Activated T-cell treated with anti-CD3 and anti-CD28 coated beads, Interleukin-2, amount 50 U/mL, for 72 hours (primary cell): ENCODE measurements at regions not wholly inside any gene's neighbourhood (a gene's known extent, or its start where the extent isn't known, plus 50 kb on each side); places are given as distances from the start of the nearest gene placed in this dataset.
"Not testable (repeated sequence)": the region's sequence is repeated elsewhere in the genome, so short reads cannot be mapped to it uniquely, and the experiment has no call there.

Source experiments
- ATAC-seq, 2 donors: fragments of 150-1000 bp; cut with Tn5 transposase; replicated peaks in 1 of 2; 2 replicates each; pipeline ENCODE4 v1.10.0; 2021; ENCODE audit warnings: moderate library complexity in 2 of 2, mild to moderate bottlenecking in 1 of 2
- DNase-seq, 2 donors: peaks; one replicate each; pipeline ENCODE4 v3.0.0; 2021 to 2022; ENCODE audit warnings: mixed read lengths in 1 of 2
- H3K27ac Mint-ChIP-seq: one replicate; pipeline ENCODE4 v1.8.0; 2022; ENCODE audit warnings: mild to moderate bottlenecking, moderate library complexity, mixed read lengths
- H3K27me3 Mint-ChIP-seq: one replicate; pipeline ENCODE4 v1.8.0; 2022; ENCODE audit warnings: low read depth, mixed read lengths
- H3K36me3 Mint-ChIP-seq, 2 donors: one replicate each; pipeline ENCODE4 v1.8.0; 2022; ENCODE audit warnings: mixed read lengths in 2 of 2, mild to moderate bottlenecking in 1 of 2; ENCODE audit not compliant: insufficient read depth in 2 of 2
- H3K4me1 Mint-ChIP-seq: one replicate; pipeline ENCODE4 v1.8.0; 2022; ENCODE audit warnings: low read depth, mixed read lengths
- H3K4me3 Mint-ChIP-seq, 2 donors: one replicate each; pipeline ENCODE4 v1.8.0; 2022; ENCODE audit warnings: mild to moderate bottlenecking in 2 of 2, mixed read lengths in 2 of 2, moderate library complexity in 2 of 2
- H3K9me3 Mint-ChIP-seq, 2 donors: one replicate each; pipeline ENCODE4 v1.8.0; 2022; ENCODE audit warnings: mixed read lengths in 2 of 2

- no peak overlapping the region for H3K27ac Mint-ChIP-seq
- H3K36me3 Mint-ChIP-seq, result peaks cover 0 to 2% of the 10 kb centered on the region in 2 donors
- peaks cover 24% of the 10 kb centered on the region for H3K4me1 Mint-ChIP-seq
- H3K27me3 Mint-ChIP-seq, result no peaks in the 10 kb centered on the region
- ATAC-seq (no peak), DNase-seq (no peak)
- no peak overlapping the region for H3K4me3 Mint-ChIP-seq
- H3K9me3 Mint-ChIP-seq, result peaks cover 0 to 2% of the 10 kb centered on the region in 2 donors
Measured at GRCh38 chr5:56674441-56674840, 140.9 kb upstream of the MAP3K1 start.

DNA sequence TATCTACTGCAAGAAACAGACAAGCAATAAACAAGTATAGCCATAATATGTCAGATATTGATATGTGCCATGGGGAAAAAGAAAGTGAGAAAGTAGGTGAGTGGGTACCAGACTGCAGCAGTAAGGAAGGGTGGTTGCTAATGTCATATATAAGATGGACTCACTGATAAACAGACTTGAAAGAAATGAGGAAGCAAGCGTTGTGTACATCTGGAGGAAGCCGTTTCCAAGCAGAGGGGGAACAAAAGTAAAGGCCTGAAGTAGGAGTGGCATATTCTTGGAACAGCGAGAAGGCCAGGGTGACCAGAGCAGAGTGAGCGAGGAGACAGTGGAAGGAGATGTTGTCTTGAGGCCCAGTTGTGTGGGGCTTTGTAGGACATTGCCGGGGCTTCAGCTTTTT is 142.2 kb upstream of the MAP3K1 start:
- ATAC-seq, result no peak
- H3K27me3 Mint-ChIP-seq, result no peaks in the 10 kb centered on the region
- no peak overlapping the region for H3K27ac Mint-ChIP-seq
- H3K4me3 Mint-ChIP-seq, result no peak overlapping the region
- H3K4me1 Mint-ChIP-seq, result peaks cover 27% of the 10 kb centered on the region
- no peak for DNase-seq
- H3K36me3 Mint-ChIP-seq, result peaks cover 0 to 2% of the 10 kb centered on the region in 2 donors
- peaks cover 0 to 2% of the 10 kb centered on the region in 2 donors for H3K9me3 Mint-ChIP-seq

DNA sequence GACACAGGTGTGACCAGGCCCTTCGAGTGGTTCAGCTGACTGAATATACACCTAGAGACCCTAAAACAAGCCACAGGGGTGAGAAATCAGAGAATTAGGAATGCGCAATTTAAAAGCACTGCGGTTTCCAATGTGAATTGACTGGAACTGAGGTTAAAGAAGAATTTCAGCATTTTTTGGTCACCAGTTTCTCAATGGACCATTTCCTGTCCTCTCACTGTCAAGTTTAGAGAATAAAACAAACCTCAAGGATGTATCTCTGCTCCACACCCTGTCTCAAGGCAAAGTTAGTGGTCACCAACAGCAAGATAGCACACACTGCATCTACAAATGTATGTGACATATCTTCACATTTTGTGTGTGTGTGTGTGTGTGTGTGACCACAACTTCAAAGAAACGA is 143.8 kb upstream of the MAP3K1 start:
- H3K36me3 Mint-ChIP-seq, result peaks cover 0 to 2% of the 10 kb centered on the region in 2 donors
- peaks cover 6% of the 10 kb centered on the region for H3K27me3 Mint-ChIP-seq
- ATAC-seq (no peak), DNase-seq (no peak)
- no peak overlapping the region for H3K27ac Mint-ChIP-seq
- peaks cover 0 to 2% of the 10 kb centered on the region in 2 donors for H3K9me3 Mint-ChIP-seq
- peaks cover 33% of the 10 kb centered on the region for H3K4me1 Mint-ChIP-seq
- no peak overlapping the region for H3K4me3 Mint-ChIP-seq

- Mint-ChIP-seq H3K27ac (peak overlapping the region; percentile 41), H3K4me1 (peaks cover 40% of the 10 kb centered on the region), H3K36me3 (peaks cover 0 to 2% of the 10 kb centered on the region in 2 donors), H3K9me3 (peaks cover 0 to 2% of the 10 kb centered on the region in 2 donors), H3K27me3 (peaks cover 6% of the 10 kb centered on the region), H3K4me3 (no peak overlapping the region)
- no peak for DNase-seq
- ATAC-seq, result no peak
Measured at GRCh38 chr5:56670916-56671315, 144.4 kb upstream of the MAP3K1 start.

DNA sequence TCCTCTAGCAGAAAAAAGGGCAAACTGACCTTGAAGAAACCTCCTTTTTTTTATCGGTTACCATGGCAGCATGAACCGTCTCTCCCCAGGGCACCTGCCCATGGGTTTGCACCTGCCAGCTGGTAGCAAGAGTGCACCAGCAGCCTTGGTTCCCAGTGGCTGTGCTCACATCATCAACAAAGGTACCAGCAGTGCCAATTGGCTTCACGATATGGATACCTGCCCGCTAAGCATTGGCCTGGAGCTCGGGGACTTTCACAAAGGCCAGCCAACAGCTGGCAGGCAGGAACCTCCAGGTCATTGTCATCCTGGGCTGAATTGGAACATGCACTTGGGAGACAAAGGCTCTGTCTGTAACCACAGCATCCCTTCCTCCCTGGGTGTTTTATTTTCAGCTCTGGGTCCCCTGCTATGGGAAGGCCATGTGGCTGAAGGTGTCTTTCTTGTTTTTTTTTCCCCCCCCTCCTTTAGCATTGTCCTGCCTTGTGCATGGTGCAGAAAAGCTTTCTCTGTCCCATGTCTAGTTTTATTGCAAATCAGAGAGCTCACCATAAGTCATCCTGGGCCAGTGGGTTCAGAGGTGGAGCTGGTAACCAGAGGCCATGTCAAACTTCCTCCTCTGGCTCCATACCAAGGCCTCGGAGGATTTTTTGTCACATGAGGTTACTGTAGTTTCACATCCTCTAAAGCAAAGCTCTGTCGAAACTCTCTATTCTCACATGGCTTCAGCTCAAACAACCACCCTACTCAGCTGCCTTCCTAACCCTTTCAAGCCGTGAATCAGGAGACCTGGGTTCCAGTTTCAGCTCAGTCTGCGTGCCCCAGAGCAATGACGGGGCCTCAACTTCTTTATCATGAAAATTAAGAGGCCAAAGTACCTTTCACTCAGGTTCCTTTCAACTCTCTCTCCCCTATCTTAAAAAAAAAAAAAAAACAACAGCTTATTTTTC is 145.5 kb upstream of the MAP3K1 start:
- H3K4me1 Mint-ChIP-seq, result peaks cover 45% of the 10 kb centered on the region
- peak overlapping the region; percentile 49 to 55 for H3K4me3 Mint-ChIP-seq
- peaks cover 6% of the 10 kb centered on the region for H3K27me3 Mint-ChIP-seq
- DNase-seq, result peak; percentile 50 to 66
- peaks cover 4 to 5% of the 10 kb centered on the region in 2 donors for H3K9me3 Mint-ChIP-seq
- ATAC-seq, result peak; percentile 95 to 96
- H3K36me3 Mint-ChIP-seq, result peaks cover 0 to 4% of the 10 kb centered on the region in 2 donors
- H3K27ac Mint-ChIP-seq, result peak overlapping the region; percentile 41

GRCh38 chr5:56668996-56669395 is 146.4 kb upstream of the MAP3K1 start:
- Mint-ChIP-seq H3K4me1 (peaks cover 45% of the 10 kb centered on the region), H3K36me3 (peaks cover 0 to 2% of the 10 kb centered on the region in 2 donors), H3K27me3 (peaks cover 6% of the 10 kb centered on the region), H3K27ac (no peak overlapping the region), H3K9me3 (peaks cover 5% of the 10 kb centered on the region in 2 donors), H3K4me3 (no peak overlapping the region)
- DNase-seq, result no peak
- no peak for ATAC-seq

DNA sequence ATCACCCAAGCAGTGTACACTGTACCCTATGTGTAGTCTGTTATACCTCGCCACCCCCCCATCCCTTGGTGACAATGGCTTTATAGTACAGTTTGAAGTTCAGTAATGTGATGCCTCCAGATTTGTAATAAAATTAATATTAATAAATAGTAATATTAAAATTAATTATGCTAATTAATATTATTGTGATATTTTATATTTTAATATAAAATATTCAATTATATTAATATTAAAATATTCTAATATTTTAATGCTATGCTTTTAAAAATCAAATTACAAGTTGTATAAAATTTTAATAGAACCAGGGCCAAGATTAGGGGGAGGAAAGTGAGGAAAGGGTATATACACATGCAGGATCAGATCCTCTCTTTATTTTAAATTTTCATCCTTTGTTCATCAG is 147.7 kb upstream of the MAP3K1 start:
- H3K27me3 Mint-ChIP-seq, result peaks cover 6% of the 10 kb centered on the region
- DNase-seq (no peak), ATAC-seq (no peak)
- peaks cover 0 to 2% of the 10 kb centered on the region in 2 donors for H3K36me3 Mint-ChIP-seq
- H3K9me3 Mint-ChIP-seq, result peaks cover 5% of the 10 kb centered on the region in 2 donors
- H3K4me3 Mint-ChIP-seq, result no peak overlapping the region
- H3K27ac Mint-ChIP-seq, result no peak overlapping the region
- H3K4me1 Mint-ChIP-seq, result peaks cover 39% of the 10 kb centered on the region

- no peak overlapping the region for H3K4me3 Mint-ChIP-seq
- H3K27me3 Mint-ChIP-seq, result peaks cover 6% of the 10 kb centered on the region
- no peak overlapping the region for H3K27ac Mint-ChIP-seq
- H3K4me1 Mint-ChIP-seq, result peaks cover 39% of the 10 kb centered on the region
- DNase-seq (no peak), ATAC-seq (no peak)
- peaks cover 0 to 2% of the 10 kb centered on the region in 2 donors for H3K36me3 Mint-ChIP-seq
- H3K9me3 Mint-ChIP-seq, result peaks cover 5% of the 10 kb centered on the region in 2 donors
Measured at GRCh38 chr5:56666901-56667300, 148.4 kb upstream of the MAP3K1 start.

- not testable (repeated sequence) for H3K4me3 Mint-ChIP-seq, H3K27me3 Mint-ChIP-seq, DNase-seq, H3K27ac Mint-ChIP-seq, ATAC-seq, H3K9me3 Mint-ChIP-seq, H3K36me3 Mint-ChIP-seq
- H3K4me1 Mint-ChIP-seq, result peaks cover 28% of the 10 kb centered on the region
Measured at GRCh38 chr5:56665117-56665516, 150.2 kb upstream of the MAP3K1 start.

GRCh38 chr5:56664025-56664424 is 151.3 kb upstream of the MAP3K1 start:
- H3K4me1 Mint-ChIP-seq, result peaks cover 29% of the 10 kb centered on the region
- no peak for ATAC-seq
- H3K36me3 Mint-ChIP-seq, result peaks cover 0 to 2% of the 10 kb centered on the region in 2 donors
- H3K9me3 Mint-ChIP-seq, result peaks cover 5% of the 10 kb centered on the region in 2 donors
- H3K27ac Mint-ChIP-seq, result no peak overlapping the region
- H3K27me3 Mint-ChIP-seq, result peaks cover 6% of the 10 kb centered on the region
- no peak overlapping the region for H3K4me3 Mint-ChIP-seq
- DNase-seq, result no peak

DNA sequence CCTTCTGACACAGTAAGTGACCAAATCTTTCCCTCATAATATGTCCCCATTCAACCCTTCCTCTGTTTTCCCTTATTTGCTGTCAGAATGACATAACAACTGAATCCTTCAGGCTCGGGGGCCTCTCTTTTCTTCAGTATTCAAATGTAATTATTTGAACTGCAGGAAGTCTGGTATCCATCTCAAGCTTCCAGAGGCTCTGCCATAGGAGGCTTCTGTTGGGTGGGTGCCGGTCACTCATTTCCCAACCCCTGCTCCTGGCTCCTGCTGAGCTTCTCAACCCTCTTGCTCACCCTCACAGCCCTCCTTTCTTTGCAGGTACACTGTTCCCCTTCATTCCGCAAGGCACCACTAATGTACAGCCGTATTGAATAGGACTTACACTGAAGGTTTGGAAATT is 151.8 kb upstream of the MAP3K1 start:
- DNase-seq, result no peak
- Mint-ChIP-seq H3K4me1 (peaks cover 34% of the 10 kb centered on the region), H3K27ac (no peak overlapping the region), H3K36me3 (peaks cover 0 to 2% of the 10 kb centered on the region in 2 donors), H3K9me3 (peaks cover 5% of the 10 kb centered on the region in 2 donors), H3K4me3 (no peak overlapping the region), H3K27me3 (peaks cover 6% of the 10 kb centered on the region)
- no peak for ATAC-seq

- no peak for ATAC-seq
- Mint-ChIP-seq H3K4me3 (no peak overlapping the region), H3K9me3 (peaks cover 5% of the 10 kb centered on the region in 2 donors)
Measured at GRCh38 chr5:56662893-56663292, 152.5 kb upstream of the MAP3K1 start.

GRCh38 chr5:56659971-56660370 is 155.4 kb upstream of the MAP3K1 start:
- peaks cover 30% of the 10 kb centered on the region for H3K4me1 Mint-ChIP-seq
- no peak overlapping the region for H3K4me3 Mint-ChIP-seq
- no peaks in the 10 kb centered on the region for H3K27me3 Mint-ChIP-seq
- H3K36me3 Mint-ChIP-seq, result no peaks in the 10 kb centered on the region
- ATAC-seq (no peak), DNase-seq (no peak)
- no peak overlapping the region for H3K27ac Mint-ChIP-seq
- peaks cover under 1 to 2% of the 10 kb centered on the region in 2 donors for H3K9me3 Mint-ChIP-seq

More at GRCh38 chr5:56662893-56663292, 152.5 kb upstream of the MAP3K1 start:
- Mint-ChIP-seq H3K36me3 (peaks cover 0 to 2% of the 10 kb centered on the region in 2 donors), H3K27me3 (peaks cover 6% of the 10 kb centered on the region), H3K4me1 (peaks cover 35% of the 10 kb centered on the region), H3K27ac (no peak overlapping the region)
- no peak for DNase-seq
